HG03565 (cell line): ENCODE measurements at regions not wholly inside any gene's neighbourhood (a gene's known extent, or its start where the extent isn't known, plus 50 kb on each side); places are given as distances from the start of the nearest gene placed in this dataset.
"Not testable (repeated sequence)": the region's sequence is repeated elsewhere in the genome, so short reads cannot be mapped to it uniquely, and the experiment has no call there.

Source experiments
- ATAC-seq: cut with Tn5 transposase; IDR thresholded peaks from one replicate; pipeline ENCODE4 v1.9.1; 2021; ENCODE audit warnings: mild to moderate bottlenecking, moderate library complexity; ENCODE audit not compliant: unreplicated experiment

DNA sequence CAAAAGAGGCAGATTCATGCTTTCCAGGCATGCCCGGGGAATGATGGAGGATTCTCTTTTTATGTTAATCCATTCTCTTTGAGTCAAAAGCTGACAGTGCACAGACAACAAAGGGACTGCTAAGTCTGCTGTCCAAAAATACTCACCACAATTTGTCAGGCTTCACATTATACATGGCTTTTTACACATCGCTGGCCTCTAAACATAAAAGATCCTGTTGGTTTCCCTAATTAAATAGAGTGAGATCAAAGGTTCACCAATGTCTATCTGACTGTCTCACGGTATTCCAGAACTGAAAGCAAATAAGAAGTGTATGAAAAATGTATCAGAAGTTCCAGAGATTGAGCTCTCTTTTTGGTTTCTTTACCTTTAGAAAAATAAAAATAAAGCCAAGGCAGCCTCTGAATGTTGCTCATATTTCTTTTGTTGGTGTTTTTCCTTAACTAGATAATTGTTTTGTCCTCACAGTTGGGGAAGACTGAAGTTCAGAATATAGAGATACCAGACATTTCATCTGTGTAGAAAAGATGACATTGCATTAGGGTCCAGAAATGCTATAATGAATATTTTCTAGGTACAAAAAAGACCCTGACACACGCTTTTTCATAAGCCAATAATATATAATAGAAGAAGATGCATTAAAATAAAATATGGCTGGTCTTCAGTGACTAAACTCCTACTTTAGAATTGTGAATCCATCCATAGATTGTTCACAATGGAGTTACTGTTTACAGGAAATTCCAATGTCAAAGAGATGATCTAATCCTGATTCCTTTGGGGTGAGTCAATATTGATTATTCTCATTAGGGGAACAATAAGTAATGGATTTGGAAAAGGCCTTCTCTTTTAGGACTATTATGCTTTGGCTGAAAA lies 688.2 kb upstream of the CDH6 start:
- no peak for ATAC-seq

DNA sequence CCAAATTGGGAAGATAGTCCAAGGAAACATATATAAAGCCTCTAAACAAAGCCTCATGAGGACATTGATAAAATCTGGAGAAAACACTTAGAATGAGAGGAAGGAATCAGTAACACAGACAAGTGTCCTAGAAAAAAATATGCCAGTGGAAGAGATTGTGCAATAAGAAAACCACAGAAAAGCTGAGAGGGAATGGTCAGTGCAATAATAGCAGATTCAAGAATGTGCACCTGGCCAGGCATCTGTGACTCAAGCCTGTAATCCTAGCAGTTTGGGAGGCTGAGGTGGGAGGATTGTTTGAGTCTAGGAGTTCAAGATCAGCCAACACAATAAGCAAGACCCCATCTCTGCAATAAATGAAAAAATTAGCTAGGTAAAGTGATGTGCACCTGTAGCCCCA lies 691.2 kb upstream of the CDH6 start:
- ATAC-seq = no peak

DNA sequence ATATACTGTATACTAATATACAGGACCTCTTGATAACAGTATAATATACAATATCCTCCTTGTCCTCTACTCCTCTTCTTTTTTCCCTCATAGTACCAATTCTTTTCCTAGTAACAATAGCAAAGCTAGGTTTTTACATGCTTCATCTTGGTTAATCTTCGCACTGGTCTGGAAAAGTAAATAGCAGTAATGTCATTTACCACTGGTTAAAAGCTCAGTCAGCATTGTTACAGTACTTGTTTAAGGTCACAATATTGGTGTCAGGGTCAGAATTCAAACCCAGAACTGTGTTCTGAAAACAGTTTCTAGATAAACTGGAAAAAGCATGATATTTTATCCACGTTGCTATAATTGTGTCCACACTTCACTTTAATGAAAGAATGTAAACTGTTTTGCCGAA lies 692.4 kb upstream of the CDH6 start:
- no peak for ATAC-seq

DNA sequence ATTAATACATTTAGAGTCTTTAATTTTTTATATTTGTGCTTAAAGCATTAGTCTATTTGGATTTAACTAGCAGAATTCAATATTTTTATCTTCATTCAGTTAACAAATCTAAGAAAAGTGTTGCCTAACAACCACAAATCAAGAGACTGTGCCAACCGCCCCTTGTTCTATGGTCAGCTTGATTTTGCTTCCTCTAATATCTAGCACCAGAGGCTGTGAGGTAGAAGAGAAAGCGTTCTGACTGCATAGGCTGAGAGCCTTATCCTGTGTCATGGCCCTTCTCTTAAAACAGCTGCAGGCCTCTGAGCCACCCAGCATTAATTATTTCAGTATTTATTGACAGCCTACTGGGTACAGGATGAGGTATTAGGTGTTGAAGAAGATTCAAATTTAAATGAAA lies 693.0 kb upstream of the CDH6 start:
- no peak for ATAC-seq

DNA sequence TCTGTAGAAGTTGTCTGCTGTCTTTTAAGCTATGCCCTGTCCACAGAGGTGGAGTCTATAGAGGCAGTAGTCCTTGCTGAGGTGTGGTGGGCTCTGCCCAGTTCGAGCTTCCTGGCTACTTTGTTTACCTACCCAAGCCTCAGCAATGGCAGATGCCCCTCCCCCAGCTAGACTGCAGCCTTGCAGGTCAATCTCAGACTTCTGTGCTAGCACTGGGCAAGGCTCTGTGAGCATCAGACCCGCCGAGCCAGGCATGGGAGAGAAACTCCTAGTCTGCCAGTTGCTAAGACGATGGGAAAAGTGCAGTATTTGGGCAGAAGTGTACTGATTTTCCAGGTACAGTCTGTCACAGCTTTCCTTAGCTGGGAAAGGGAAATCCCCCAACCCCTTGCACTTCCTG lies 694.1 kb upstream of the CDH6 start:
- ATAC-seq = no peak

DNA sequence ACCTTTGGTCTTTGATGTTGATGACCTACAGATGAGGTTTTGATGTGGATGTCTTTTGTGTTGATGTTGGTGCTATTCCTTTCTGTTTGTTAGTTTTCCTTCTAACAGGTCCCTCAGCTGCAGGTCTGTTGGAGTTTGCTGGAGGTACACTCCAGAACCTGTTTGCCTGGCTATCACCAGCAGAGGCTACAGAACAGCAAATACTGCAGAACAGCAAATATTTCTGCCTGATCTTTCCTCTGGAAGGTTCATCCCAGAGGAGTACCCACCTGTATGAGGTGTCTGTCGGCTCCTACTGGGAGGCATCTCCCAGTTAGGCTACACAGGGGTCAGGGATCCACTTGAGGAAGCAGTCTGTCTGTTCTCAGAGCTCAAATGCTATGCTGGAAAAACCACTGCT lies 694.5 kb upstream of the CDH6 start:
- ATAC-seq = no peak

DNA sequence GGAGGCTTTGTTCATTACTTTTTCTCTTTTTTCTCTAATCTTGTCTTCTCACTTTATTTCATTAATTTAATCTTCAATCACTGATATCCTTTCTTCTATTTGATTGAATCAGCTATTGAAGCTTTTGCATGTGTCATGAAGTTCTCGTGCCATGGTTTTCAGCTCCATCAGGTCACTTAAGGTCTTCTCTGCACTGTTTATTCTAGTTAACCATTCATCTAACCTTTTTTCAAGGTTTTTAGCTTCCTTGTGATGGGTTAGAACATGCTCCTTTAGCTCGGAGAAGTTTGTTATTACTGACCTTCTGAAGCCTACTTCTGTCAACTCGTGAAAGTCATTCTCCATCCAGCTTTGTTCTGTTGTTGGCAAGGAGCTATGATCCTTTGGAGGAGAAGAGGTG lies 695.0 kb upstream of the CDH6 start:
- not testable (repeated sequence) for ATAC-seq

DNA sequence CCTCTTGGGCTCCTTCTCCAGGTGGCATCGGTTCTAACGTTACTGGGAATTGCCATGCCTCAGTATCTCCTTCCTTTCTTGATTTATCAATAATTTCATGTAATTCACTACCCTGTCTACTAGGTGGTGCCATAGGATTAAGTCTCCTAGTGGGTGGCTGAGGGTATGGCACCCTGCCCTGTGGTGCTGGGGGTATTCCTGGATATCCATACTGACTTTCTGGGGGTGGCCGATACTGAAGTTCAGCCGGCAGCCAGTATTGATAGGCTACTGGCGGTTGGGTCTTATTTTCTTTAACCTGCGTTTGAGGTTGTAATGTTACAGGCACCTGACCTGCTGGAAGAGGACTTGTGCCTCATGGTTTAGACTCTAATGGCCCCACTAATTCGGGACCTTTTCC lies 699.4 kb upstream of the CDH6 start:
- ATAC-seq = not testable (repeated sequence)

DNA sequence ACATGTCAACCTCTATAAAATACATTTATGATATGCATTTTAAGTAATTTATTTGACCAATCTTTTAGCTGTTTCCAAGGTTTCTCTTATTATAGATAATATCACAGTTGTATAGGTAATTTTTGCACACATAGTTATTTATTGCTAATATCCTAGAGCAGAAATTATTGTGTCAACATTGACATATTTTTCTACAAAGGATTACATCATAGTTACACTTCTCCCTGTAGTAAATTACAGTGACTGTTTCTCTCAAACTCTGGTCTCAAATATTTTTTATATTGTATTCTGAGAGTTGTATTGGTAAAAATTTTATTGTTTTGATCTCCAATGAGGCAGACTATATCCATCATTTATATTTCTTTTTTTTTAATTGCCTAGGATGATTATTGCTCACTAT lies 714.4 kb upstream of the CDH6 start:
- ATAC-seq = no peak

DNA sequence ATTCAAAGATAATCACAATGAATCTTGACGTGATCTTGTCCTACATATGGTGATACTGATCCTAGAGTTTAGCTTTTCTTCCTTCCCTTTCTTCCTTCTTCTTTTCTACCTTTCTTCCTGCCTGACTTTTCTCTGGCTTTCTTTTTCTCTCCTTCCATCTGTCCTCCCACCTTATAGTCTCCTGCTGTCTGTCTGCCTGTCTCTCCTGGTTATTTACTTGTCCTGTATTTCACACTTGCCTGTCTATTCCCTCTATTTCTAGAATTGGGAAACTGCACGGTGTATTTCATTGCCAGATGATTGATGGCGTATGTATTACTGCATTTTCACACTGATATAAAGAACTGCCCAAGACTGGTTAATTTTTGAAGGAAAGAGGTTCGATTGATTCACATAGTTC lies 718.1 kb upstream of the CDH6 start:
- ATAC-seq = no peak

DNA sequence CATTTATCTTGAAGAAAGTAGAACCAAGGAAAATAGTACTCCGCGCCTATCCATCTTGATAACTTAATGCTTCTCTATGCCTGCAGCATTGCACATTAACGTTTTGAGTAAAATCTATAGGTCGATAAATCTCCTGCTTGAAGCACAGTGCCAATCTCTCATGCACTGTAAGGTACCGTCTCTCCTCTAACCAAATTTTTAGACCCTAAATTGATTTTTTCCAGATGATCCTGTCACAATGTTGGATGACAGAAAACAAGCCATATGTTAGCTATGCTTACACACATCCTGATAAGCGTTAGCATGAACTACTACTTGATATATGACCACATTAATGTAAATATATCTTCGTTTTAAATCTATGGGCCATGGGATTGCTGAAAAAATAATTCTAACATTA lies 723.8 kb upstream of the CDH6 start:
- no peak for ATAC-seq

DNA sequence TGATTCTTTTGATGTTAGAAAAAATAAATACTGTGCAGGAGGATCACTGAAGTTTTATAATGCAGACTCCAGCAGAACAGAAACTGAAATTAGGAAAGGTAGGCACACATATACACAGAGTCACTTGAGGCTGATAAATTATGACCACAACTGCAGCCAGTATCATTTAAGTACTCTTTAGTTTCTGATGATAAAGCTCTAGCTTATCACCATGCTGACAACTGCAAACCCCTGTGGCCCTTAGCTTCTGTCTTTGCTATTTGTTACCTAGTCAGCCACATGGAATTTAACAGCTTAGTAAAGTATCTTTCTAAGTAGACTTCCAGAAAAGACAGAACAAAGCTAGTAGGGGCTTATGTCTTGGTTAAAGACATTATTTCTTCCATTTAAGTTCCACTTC lies 734.8 kb upstream of the CDH6 start:
- no peak for ATAC-seq

DNA sequence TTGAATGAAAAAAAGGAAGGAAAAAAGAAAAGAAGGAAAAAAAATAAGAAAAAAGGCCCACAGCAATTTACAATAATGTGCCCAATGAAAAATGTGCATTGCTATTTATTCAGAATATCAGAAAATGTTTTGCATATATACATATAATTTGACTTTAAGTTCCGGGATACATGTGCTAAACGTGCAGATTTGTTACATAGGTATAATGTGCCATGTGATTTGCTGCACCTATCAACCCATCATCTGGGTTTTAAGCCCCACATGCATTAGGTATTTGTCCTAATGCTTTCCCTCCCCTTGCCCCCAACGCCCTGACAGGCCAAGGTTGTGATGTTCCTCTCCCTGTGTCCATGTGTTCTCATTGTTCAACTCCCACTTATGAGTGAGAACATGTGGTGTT lies 738.0 kb upstream of the CDH6 start:
- not testable (repeated sequence) for ATAC-seq

DNA sequence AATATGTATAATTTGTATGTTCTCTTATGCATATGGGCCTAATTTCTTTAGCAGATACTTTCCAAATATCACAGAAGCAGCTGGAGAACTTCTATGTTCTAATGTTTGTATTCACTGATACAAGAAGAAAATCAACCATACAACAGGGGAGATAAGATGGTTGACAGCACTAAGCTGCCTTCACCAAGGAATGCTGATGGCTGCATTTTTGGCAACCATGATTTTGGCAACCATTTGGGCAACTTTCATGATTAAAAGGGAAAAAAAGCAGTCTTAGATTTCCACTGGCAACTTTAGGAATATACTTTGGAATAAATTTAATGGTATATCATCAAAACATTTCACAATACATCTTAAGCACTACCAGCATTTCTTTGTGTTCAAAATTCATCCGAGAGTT lies 740.3 kb upstream of the CDH6 start:
- ATAC-seq = no peak

DNA sequence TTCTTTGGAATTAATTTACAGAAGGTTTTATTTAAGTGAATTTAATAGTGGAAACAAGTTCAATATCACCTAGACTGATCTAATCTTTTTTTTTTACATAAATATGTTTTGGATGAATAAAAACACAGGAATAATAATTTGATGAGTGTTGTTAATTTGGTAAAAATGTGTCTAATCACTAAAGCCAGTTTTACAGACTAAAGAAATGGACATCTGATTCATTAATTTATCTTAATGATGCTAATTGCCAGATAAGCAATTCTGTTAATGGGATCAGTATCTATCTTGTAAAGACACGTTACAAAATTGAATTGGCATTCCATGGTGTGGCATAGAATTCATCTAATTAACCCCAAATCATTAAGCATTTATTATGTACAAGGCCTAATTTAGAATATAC lies 743.3 kb upstream of the CDH6 start:
- no peak for ATAC-seq

DNA sequence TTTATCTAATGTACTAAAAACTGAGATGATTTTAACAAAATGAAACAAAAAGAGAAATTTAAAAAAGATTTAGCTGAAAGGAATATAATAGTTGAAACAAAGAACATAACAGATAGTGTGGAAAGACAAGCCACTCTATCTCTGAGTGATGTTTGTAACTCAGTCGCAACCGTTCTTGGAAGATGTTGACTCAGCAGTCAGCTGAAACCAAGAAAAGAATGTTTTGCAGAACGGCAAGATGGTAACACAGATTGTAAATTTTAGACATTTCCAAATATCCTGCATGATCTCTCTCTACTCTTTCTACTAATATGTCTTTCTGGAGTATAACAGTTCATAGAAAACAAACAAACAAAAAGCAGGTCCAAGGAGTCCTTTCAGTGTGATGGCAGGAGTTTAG lies 746.1 kb upstream of the CDH6 start:
- no peak for ATAC-seq

DNA sequence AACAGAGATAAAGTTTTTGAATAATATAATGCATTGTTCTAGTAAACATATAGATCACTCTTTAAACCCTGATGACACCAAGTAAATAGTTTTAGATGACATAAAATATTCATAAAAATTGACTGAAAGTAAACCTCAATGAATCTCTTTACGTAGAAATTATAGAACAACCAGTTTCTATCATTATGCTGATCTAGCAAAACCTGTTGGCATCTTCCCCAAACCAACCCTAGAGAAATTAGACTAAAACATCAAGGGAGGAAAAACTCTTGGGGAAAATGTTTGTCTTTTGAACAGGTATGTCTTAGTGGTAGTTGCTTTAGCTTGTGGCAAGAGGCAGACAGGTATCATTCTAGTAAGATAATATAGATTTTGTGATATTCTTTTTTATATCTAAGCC lies 747.0 kb upstream of the CDH6 start:
- ATAC-seq = no peak

DNA sequence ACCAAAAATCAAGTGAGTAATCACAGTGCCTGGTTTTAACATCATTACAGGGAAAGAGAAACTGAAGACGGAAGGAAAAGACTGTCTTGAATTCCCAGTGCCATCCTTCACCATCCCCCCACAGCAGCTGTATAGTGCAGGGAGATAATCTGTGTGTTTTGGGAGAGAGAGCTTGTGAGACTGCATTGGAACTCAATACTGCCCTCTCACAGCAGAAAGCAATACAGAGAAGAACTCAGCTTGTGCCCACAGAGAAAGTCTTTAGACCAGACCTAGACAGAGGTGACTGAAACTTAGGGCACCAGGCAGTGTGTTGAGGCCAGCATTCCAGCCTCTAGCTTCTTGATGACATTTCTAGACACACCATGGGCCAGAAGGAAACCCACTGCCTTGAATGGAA lies 754.7 kb upstream of the CDH6 start:
- ATAC-seq = no peak

DNA sequence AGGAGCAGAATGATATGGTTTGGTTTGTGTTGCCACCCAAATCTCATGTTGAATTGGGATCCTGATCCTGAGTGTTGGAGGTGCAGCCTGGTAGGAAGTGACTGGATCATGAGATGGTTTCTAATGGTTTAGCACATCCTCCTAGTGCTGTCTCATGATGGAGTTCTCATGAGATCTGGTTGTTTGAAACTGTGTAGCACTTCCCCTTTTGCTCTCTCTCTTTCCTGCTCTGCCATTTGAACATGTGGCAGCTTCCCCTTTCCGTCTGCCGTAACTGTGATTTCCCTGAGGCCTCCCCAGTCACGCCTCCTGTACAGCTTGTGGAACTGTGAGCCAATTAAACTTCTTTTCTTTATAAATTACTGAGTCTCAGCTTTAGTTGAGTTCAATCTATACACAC lies 756.8 kb upstream of the CDH6 start:
- no peak for ATAC-seq

DNA sequence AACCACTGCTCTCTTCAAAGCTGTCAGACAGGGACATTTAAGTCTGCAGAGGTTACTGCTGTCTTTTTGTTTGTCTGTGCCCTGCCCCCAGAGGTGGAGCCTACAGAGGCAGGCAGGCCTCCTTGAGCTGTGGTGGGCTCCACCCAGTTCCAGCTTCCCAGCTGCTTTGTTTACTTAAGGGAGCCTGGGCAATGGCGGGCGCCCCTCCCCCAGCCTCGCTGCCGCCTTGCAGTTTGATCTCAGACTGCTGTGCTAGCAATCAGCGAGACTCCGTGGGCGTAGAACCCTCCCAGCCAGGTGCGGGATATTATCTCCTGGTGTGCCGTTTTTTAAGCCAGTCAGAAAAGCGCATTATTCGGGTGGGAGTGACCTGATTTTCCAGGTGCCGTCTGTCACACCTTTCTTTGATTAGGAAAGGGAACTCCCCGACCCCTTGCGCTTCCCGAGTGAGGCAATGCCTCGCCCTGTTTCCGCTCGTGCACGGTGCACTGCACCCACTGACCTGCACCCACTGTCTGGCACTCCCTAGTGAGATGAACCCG lies 764.5 kb upstream of the CDH6 start:
- not testable (repeated sequence) for ATAC-seq

DNA sequence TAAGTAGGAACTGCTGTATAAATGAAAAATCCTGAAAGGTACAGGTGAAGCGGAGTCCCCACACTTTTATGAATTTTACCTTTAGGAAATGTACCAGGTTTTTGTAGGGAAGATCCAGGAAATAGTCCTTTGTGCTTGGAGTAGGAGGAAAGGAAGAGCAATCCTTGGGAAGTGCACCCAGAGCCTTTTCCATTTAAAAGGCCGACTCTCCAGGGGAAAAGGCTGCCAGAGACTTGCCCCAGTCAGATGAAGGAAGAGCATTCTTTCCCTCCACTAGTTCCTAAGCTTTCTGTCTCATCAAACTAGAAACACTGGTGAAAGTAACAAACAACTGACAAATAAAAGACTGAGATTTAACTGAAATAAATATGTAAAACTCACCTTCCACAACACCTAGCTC lies 779.4 kb upstream of the CDH6 start:
- no peak for ATAC-seq

DNA sequence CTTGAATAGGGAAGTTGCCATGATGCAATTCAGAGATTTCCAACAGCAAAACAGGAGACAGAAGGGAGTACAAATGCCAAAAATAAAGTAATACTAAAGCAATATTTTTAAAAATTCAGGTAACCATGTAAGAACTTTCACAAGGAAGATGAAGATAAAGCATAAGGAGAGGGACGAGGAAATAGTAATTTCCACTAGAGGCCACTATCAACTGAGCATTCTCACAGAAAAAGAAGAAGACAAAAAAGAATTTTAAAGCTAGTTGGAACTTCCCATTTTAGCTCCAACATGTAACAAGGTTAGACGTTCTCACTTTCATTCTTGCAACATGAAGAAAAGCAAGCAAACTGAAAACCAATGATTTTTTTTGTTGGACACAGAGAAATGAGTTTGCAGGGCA lies 779.9 kb upstream of the CDH6 start:
- ATAC-seq = no peak

DNA sequence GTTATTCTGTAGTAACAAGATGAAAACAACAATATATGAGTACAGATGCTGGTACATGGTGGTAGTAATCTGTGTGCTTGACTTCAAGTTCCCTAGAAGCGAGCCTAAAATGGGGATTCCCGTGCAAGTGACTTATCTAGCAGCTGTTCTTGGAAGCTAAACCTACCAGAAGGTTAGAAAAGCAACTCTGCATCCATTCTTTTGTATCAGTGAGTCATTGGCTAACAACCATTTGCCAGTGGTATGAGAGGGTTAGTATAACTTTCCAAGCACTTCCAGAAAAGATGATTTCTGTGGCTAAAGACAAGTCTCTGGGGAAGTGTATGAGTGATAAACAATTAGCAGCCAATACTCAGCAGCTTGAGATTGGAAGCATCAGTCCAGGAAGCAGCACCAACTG lies 787.7 kb upstream of the CDH6 start:
- ATAC-seq = no peak
